ENCODE measurements at regions not wholly inside any gene's neighbourhood (a gene's known extent, or its start where the extent isn't known, plus 50 kb on each side); places are given as distances from the start of the nearest gene placed in this dataset.
"Not testable (repeated sequence)": the region's sequence is repeated elsewhere in the genome, so short reads cannot be mapped to it uniquely, and the experiment has no call there.

GRCh38 chr13:26845063-26845462 lies 84.5 kb upstream of the GPR12 start:
- not testable (repeated sequence) for TF ChIP-seq POLR2A (IDR thresholded peaks at IDR 0.05; ENCODE audit: extremely low read depth, insufficient read length); CTCF (IDR thresholded peaks at IDR 0.05; ENCODE audit: low read depth, low read length)
